Jurkat, Clone E6-1 (cell line): ENCODE measurements at regions not wholly inside any gene's neighbourhood (a gene's known extent, or its start where the extent isn't known, plus 50 kb on each side); places are given as distances from the start of the nearest gene placed in this dataset.

ENCODE experiments used
- DNase-seq: peaks from one replicate; pipeline ENCODE4 v3.0.0-alpha.2; 2011; ENCODE audit warnings: low read depth, low spot score
- H3K4me3 ChIP-seq: 2 replicates; pipeline ENCODE4 v1.5.1; 2011; ENCODE audit warnings: mild to moderate bottlenecking, low read length, control low read depth, moderate library complexity

GRCh38 chr9:118891213-118891612 lies 478.0 kb downstream of the BRINP1 start:
- no peak for DNase-seq
- no peak overlapping the region for H3K4me3 ChIP-seq

DNA sequence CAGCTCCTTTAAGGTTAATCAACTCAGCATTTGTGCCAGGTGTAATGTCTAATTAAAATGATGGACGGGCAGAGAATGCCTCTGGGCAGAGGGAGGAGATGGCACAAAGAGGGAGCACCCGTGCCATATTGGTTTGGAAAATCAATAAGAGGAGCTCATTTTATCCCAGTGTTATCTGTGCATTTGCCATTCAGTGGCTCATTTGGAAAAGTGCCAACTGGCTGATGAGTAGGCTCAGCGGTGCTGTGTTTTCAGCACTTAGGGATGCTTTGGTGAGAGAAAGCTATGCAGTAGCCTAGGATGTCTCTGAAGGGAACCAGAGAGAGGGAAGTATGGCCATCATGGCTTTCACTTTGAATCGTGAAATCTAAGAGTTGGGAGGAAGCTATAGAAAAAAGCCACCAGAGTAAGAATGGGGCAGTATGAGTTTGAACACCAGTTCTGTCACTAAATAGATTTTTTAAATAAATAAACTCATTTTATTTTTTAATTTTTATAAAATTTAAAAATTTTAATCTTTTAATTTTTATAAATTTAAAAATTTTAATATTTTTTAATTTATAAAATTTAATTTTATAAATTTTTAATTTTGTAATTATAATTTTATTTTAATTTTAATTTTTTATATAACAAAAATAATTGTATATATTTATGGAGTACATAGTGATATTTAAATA lies 472.8 kb downstream of the BRINP1 start:
- no peak overlapping the region for H3K4me3 ChIP-seq
- no peak for DNase-seq

- DNase-seq = no peak
These were observed 451.1 kb downstream of the BRINP1 start for GRCh38 chr9:118918180-118918579.

GRCh38 chr9:118928722-118929121 lies 440.5 kb downstream of the BRINP1 start:
- DNase-seq = no peak
- no peak overlapping the region for H3K4me3 ChIP-seq

More at GRCh38 chr9:118918180-118918579, 451.1 kb downstream of the BRINP1 start:
- H3K4me3 ChIP-seq = no peak overlapping the region

- H3K4me3 ChIP-seq = no peak overlapping the region
- DNase-seq = no peak
These were observed 439.9 kb downstream of the BRINP1 start for GRCh38 chr9:118929287-118929686.

GRCh38 chr9:118931941-118932340 lies 437.3 kb downstream of the BRINP1 start:
- H3K4me3 ChIP-seq = no peak overlapping the region

GRCh38 chr9:118938581-118938980 lies 430.7 kb downstream of the BRINP1 start:
- no peak for DNase-seq
- no peak overlapping the region for H3K4me3 ChIP-seq

More at GRCh38 chr9:118931941-118932340, 437.3 kb downstream of the BRINP1 start:
- DNase-seq = no peak

DNA sequence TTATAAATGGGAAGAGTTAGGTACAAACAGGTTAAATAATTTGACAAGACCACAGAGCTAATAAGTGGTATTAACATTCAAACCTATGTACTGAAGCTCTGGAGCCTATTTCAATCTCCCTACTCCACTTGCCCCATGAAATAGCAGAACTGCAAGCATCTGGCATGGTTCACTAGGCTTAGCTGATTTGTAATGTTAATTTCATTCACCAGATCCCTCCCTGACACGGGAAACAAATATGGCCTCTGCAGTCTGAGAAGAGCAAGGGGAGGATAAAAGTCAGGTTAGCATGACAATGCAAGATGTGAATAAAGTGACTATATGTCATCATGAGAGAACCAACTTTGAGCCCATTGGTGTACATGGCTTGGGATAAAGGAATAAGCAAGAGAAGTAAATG lies 428.8 kb downstream of the BRINP1 start:
- no peak overlapping the region for H3K4me3 ChIP-seq
- DNase-seq = no peak

DNA sequence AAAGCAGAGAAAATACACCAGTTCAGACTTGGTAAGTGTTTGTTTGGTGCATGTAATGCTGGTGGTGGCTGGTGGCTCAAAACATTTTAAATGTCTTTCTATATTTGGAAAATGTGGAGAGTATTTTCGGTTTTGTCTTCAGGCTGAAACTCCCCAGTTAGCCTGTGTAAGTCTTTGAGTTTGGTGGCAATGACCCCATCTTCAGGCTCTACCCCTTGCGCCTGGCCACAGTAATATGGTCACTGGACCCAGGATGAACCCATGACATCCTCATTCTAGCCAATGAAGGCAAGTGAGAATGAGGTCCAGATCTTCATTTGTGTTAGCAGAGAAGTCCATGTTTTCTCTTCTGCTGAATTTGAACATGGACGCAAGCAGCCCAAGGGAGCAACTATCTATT lies 422.6 kb downstream of the BRINP1 start:
- no peak for DNase-seq
- no peak overlapping the region for H3K4me3 ChIP-seq

DNA sequence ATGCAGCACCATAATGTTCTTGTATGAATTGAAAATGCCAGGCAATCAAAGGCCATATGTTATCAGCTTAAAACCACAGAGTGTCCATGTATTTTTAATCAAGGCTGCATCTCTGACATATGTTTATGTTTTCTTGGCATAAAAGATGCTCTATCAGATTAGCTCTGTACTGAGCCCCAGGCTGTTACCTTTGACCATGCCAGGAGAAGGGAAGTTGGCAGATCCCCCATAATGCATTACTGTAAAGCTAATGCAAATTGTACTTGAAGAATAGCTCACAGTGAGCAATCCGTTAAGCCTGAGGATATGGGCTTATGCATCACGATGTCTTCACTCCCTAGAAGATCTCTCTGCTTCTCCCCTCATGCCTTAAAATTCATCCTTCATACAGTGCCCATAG lies 414.4 kb downstream of the BRINP1 start:
- no peak for DNase-seq
- H3K4me3 ChIP-seq = no peak overlapping the region

- H3K4me3 ChIP-seq = no peak overlapping the region
- no peak for DNase-seq
These were observed 411.6 kb downstream of the BRINP1 start for GRCh38 chr9:118957585-118957984.

DNA sequence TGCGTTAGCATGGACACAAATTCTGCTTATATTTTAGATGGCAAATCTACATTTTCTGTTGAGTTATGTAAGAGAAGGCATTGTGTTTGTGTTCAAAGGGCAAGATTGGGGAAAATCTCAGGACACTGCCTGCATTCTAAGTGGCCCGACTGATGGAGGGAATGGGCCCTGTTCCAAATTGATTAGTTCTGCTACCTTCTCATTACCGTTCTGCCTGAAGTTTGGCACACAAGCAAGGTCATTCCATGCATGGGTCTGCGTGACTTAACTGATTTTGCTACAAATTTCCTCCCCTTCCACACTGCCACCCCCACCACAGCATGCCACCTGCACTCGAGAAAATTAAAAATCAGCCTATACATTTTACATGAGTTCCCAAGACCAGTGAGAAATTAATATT lies 409.9 kb downstream of the BRINP1 start:
- no peak for DNase-seq
- H3K4me3 ChIP-seq = no peak overlapping the region

- no peak for DNase-seq
- no peak overlapping the region for H3K4me3 ChIP-seq
These were observed 407.4 kb downstream of the BRINP1 start for GRCh38 chr9:118961857-118962256.

DNA sequence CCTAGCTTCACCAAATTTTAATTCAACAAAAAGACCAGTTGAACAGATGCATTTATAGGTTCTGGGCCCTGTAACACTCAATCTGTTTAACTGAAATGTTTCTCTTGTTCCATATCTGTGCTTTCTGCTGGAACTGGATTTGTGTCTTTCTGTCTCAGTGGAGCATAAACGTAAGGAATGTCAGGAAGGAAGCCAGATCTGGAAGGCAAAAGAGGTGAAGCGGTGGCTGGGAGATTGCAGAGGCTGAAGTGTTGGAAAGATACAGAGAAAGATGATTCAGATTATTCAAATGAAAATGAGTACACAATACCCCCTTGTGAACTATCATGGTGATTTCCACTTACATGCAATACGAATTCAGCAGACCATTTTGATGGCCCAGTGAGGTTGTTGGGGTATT lies 406.8 kb downstream of the BRINP1 start:
- no peak for DNase-seq

GRCh38 chr9:118963674-118964073 lies 405.6 kb downstream of the BRINP1 start:
- no peak for DNase-seq
- no peak overlapping the region for H3K4me3 ChIP-seq

More for the DNA sequence above, 406.8 kb downstream of the BRINP1 start:
- H3K4me3 ChIP-seq = no peak overlapping the region

- H3K4me3 ChIP-seq = no peak overlapping the region
- DNase-seq = no peak
These were observed 401.3 kb downstream of the BRINP1 start for GRCh38 chr9:118967901-118968300.

DNA sequence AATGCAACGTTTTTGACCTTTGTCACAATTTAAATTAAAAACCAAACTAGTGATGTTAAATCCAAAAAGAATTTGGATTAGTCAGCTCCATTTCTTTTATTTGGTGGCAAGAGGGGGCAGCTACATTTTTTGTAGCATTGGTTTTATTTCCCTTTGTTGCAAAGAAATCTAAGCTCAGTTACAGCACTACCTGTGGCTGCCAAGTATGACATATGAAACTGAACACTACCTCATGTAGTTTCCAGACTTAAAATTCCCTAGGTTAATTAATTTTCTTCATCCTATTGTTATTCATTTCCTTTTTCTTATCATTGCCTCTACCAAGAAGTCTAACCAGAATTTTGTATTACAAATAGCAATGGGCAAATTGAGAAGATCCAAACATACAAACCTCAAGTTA lies 393.5 kb downstream of the BRINP1 start:
- no peak overlapping the region for H3K4me3 ChIP-seq
- DNase-seq = no peak

GRCh38 chr9:118976160-118976559 lies 393.1 kb downstream of the BRINP1 start:
- no peak for DNase-seq
- no peak overlapping the region for H3K4me3 ChIP-seq

DNA sequence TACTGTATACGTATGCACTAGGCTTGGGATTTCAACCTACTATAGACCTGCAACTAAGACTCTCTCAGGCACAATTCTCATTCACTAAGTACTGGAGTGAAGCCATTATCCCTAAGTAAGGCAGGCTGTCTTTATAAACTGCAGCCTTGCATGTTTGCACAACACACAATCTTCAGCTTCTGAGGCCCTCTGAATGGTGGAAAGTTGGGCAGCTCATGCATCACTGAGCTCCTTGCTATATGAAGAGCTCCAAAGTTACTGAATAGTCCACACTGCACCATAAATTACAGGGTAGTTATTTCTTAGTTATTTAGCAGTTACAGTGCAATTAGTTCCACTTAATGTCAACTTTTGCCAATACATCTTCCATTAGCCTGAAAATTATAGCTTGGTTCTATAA lies 384.6 kb downstream of the BRINP1 start:
- H3K4me3 ChIP-seq = no peak overlapping the region
- DNase-seq = no peak

- H3K4me3 ChIP-seq = no peak overlapping the region
- DNase-seq = no peak
These were observed 383.4 kb downstream of the BRINP1 start for GRCh38 chr9:118985851-118986250.

DNA sequence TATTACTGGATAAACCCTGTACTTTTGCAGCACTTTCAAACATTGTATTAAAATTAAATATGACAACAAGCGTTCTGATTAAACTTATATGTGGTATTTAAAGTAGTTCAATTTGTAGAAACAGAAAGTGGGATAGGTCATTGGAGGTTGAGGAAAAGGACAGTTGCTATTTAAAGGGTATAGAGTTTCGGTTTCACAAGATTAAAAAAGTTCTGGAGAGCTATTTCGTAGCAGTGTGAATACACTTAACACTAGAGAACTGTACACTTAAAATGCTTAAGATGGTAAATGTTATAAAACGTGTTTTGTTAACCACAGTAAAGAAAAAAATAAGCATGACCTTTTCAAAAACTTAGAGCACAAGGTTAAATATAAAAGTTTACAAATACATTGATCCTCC lies 382.1 kb downstream of the BRINP1 start:
- no peak overlapping the region for H3K4me3 ChIP-seq
- DNase-seq = no peak
